Heart left ventricle (tissue), 16 donors: ENCODE measurements at regions not wholly inside any gene's neighbourhood (a gene's known extent, or its start where the extent isn't known, plus 50 kb on each side); places are given as distances from the start of the nearest gene placed in this dataset.

Experiments used
- ATAC-seq, 4 donors: fragments of 200-7000 bp; cut with Tn5 transposase; one replicate each; pipeline ENCODE4 v1.9.1; 2020 to 2022; ENCODE audit warnings: moderate library complexity in 4 of 4, mild to moderate bottlenecking in 3 of 4, moderate number of reproducible peaks in 1 of 4
- DNase-seq, 5 donors: peaks; one replicate each; pipeline ENCODE4 v3.0.0-alpha.2; 2020
- H3K27ac ChIP-seq, 12 donors: fragments of 200-600 bp; sonication (generic) in 4 of 12; one replicate each; pipeline versions ENCODE4 v1.5.0 to v1.8.0; 2016 to 2022; ENCODE audit warnings: mild to moderate bottlenecking in 2 of 12
- H3K27me3 ChIP-seq, 9 donors: fragments of 200-600 bp; sonication (generic) in 2 of 9; one replicate each; pipeline versions ENCODE4 v1.5.1 to v1.8.0; 2016 to 2022; ENCODE audit warnings: mild to moderate bottlenecking in 3 of 9
- H3K36me3 ChIP-seq, 9 donors: fragments of 200-600 bp; sonication (generic) in 2 of 9; one replicate each; pipeline versions ENCODE4 v1.5.0 to v1.8.0; 2018 to 2022; ENCODE audit warnings: mild to moderate bottlenecking in 2 of 9
- H3K4me1 ChIP-seq, 12 donors: fragments of 200-600 bp; sonication (generic) in 4 of 12; one replicate each; pipeline versions ENCODE4 v1.5.0 to v1.8.0; 2016 to 2022; ENCODE audit warnings: mild to moderate bottlenecking in 3 of 12
- H3K4me3 ChIP-seq, 12 donors: fragments of 200-600 bp; sonication (generic) in 4 of 12; one replicate each; pipeline versions ENCODE4 v1.5.0 to v1.8.0; 2017 to 2022; ENCODE audit warnings: mild to moderate bottlenecking in 9 of 12, moderate library complexity in 4 of 12
- H3K9me3 ChIP-seq, 12 donors: fragments of 200-600 bp; sonication (generic) in 4 of 12; one replicate each; pipeline versions ENCODE4 v1.5.0 to v1.8.0; 2016 to 2022; ENCODE audit warnings: mild to moderate bottlenecking in 1 of 12
- POLR2A ChIP-seq, 2 donors: fragments of 450-650 bp; IDR thresholded peaks; one replicate each; pipeline ENCODE4 v1.6.1; 2017; ENCODE audit warnings: antibody characterized with exemption in 2 of 2, mild to moderate bottlenecking in 2 of 2, moderate library complexity in 2 of 2
- WGBS, 4 donors: extraction: QIAGEN DNeasy Blood & Tissue Kit in 2 of 4; methylation state at CpG; one replicate each; pipeline versions ENCODE4 v1.1.5 to v1.1.7; 2013 to 2018; 5-methylcytosine and 5-hydroxymethylcytosine counted together
- intact Hi-C, 10 donors: fragments of 100-400 bp; cut with DNase I; formaldehyde crosslinking; loops; one replicate each; pipeline versions ENCODE4 v1.11.1 to v1.14.2; 2022
- TF ChIP-seq, protein P1 (sequence below), 12 donors: fragments of 200-600 bp; sonication (generic) in 4 of 12; IDR thresholded peaks; one replicate each; pipeline versions ENCODE4 v1.5.0 to v1.8.0; 2018 to 2022; ENCODE audit warnings: antibody characterized with exemption in 12 of 12, mild to moderate bottlenecking in 5 of 12
- donor health status: ischemic (EF 13 %, LVEDD 7.1; RV severe dilation, severe dysfunction).
- donor health status: healthy with polysubstance abuse.
- donor health status: DM: no; HTN: yes; CAD: no.
- donor health status: DM: no; HTN: no; CAD: no.
- donor health status: ischemic (EF 25% LVEDD 6.9; RV normal size, moderate dysfunction).
- donor health status: ischemic (EF 25% LVEDD 5.7; RV mildly dilated, moderate dysfunction).
- donor health status: healthy.
- donor health status: DM: yes; HTN: yes; CAD: no.
- donor health status: ischemic (EF 35%, LVEDD 5.7; RV mildly dilated, moderate dysfunction).
- donor health status: nonischemic (EF 11% LVEDD 7.7; RV severe dilation, severe dysfunction).
- donor health status: DM: yes; HTN: yes; CAD: no.
- donor health status: PGD.
- donor health status: ischemic (EF 29% LVEDD 5.4; RV normal size, mild dysfunction).
- donor health status: nonischemic (EF 23%, LVEDD 6.1; RV moderate dilation, normal function).

DNA sequence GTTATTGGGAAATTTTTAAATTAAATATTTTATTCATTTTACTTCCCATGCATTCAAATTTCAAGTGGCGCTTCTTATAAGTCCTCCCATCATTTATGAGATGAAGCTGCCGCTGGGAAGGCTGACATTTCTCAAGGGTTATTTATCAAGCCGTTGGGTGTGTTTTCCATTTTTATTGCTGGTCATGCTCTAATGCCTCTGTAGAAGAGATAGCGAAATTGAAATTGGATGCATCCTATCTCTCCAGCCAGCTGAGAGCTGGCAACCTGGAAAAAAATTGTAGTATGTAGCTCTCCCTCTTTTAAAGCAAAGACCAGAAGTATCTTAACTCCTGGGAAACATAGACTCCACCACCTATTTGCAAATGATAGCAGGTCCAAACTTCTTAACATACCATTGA, 135.9 kb downstream of the C6orf118 start:
- ATAC-seq (no peak), DNase-seq (no peak)
- Histone ChIP-seq H3K4me1 (no peaks in the 10 kb centered on the region), H3K27ac (no peak overlapping the region), H3K36me3 (no peaks in the 10 kb centered on the region), H3K4me3 (no peak overlapping the region), H3K9me3 (peaks cover 0 to 22% (median 3%) of the 10 kb centered on the region in 12 donors), H3K27me3 (no peaks in the 10 kb centered on the region)
- TF ChIP-seq, protein P1, sequence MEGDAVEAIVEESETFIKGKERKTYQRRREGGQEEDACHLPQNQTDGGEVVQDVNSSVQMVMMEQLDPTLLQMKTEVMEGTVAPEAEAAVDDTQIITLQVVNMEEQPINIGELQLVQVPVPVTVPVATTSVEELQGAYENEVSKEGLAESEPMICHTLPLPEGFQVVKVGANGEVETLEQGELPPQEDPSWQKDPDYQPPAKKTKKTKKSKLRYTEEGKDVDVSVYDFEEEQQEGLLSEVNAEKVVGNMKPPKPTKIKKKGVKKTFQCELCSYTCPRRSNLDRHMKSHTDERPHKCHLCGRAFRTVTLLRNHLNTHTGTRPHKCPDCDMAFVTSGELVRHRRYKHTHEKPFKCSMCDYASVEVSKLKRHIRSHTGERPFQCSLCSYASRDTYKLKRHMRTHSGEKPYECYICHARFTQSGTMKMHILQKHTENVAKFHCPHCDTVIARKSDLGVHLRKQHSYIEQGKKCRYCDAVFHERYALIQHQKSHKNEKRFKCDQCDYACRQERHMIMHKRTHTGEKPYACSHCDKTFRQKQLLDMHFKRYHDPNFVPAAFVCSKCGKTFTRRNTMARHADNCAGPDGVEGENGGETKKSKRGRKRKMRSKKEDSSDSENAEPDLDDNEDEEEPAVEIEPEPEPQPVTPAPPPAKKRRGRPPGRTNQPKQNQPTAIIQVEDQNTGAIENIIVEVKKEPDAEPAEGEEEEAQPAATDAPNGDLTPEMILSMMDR (IDR thresholded peaks at IDR 0.05), result no peak
- no peak for TF ChIP-seq POLR2A (IDR thresholded peaks at IDR 0.05)
- intact Hi-C loops, result loop anchor here in 1 of 10 donors (10.0 kb wide), 1 partner anchor 689 kb away; no protein-coding TSS in a partner anchor
- WGBS, 4 donors, result 78 to 90% (median 81%) methylated on average over 4 of the region's 4 CpGs

DNA sequence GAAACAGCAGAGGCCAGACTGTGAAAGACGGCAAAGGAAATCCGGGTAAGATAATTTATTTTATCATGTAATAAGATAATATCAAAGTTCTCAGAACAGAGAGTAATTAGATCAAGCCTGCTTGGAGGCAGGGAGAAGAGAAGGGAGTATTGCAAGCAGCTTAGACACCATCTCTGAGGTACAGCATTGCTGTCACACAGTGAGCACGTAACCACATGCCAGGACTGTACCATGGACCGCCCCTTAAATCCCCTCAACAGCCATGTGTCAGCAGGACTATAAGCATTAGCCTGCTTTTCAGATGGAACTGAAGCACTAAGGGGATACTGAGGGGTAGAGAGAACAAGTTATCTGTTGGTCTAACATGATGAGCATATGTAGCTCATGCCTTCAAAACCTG, 141.5 kb downstream of the C6orf118 start:
- no peaks in the 10 kb centered on the region for H3K36me3 ChIP-seq
- no peaks in the 10 kb centered on the region for H3K4me1 ChIP-seq
- WGBS, 4 donors, result 76 to 82% (median 77%) methylated on average over 4 of the region's 4 CpGs
- peaks cover 0 to 15% (median 0%) of the 10 kb centered on the region in 12 donors for H3K9me3 ChIP-seq
- intact Hi-C loops, result no loop called here
- TF ChIP-seq POLR2A (IDR thresholded peaks at IDR 0.05), result no peak
- TF ChIP-seq, protein P1 (IDR thresholded peaks at IDR 0.05), result no peak
- H3K27ac ChIP-seq, result no peak overlapping the region
- no peak overlapping the region for H3K4me3 ChIP-seq
- no peak for ATAC-seq
- no peaks in the 10 kb centered on the region for H3K27me3 ChIP-seq
- DNase-seq, result no peak

DNA sequence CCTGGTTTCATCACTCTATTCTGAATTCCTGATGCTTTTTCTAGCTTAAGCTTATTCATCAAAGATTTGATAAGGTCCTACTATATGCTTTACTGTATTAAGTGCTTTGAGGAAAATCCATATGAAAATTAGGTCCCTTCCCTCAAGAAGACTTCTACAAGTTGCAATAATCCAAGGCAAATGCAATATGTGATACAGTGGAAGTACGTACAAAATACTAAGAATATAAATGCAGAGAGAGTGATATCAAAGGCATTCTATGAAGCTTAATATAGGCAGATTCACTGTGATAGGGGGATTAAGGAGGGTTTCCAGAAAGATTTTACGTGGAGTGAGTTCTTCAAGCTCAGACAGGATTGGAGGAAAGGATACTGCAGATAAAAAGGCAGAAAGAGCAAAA, 142.1 kb downstream of the C6orf118 start:
- ATAC-seq, result no peak
- WGBS, 4 donors, result 27 to 58% (median 43%) methylated on average over 2 of the region's 2 CpGs

DNA sequence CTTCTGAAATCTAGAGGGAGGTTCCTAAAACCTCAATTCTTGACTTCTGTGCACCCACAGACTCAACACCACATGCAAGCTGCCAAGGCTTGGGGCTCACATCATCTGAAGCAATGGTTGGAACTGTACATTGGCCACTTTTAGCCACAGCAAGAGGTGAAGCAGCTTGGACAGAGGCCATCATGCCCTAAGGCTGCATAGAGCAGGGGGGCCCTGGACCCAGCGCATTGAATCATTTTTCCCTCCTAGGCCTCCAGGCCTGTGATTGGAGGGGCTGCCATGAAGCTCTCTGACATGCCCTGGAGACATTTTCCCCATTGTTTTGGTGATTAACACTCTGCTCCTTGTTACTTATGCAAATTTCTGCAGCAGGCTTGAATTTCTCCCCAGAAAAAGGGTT, 145.9 kb downstream of the C6orf118 start:
- Histone ChIP-seq H3K27me3 (no peaks in the 10 kb centered on the region), H3K4me1 (peaks cover 0 to 7% (median 0%) of the 10 kb centered on the region in 12 donors), H3K36me3 (no peaks in the 10 kb centered on the region), H3K27ac (no peak overlapping the region), H3K4me3 (no peak overlapping the region), H3K9me3 (peaks cover 0 to 13% (median 0%) of the 10 kb centered on the region in 12 donors)
- intact Hi-C loops, result no loop called here
- DNase-seq (no peak), ATAC-seq (no peak)
- 89 to 100% (median 92%) methylated on average over 1 of the region's 1 CpG for WGBS, 4 donors
- TF ChIP-seq POLR2A (IDR thresholded peaks at IDR 0.05), result no peak
- TF ChIP-seq, protein P1 (IDR thresholded peaks at IDR 0.05), result no peak

More for the DNA sequence above, 142.1 kb downstream of the C6orf118 start:
- intact Hi-C loops, result no loop called here
- no peak for TF ChIP-seq POLR2A (IDR thresholded peaks at IDR 0.05)
- TF ChIP-seq, protein P1 (IDR thresholded peaks at IDR 0.05), result no peak
- Histone ChIP-seq H3K4me1 (no peaks in the 10 kb centered on the region), H3K36me3 (no peaks in the 10 kb centered on the region), H3K27ac (no peak overlapping the region), H3K9me3 (peaks cover 0 to 15% (median 0%) of the 10 kb centered on the region in 12 donors), H3K27me3 (no peaks in the 10 kb centered on the region), H3K4me3 (no peak overlapping the region)
- DNase-seq, result no peak
